Stomach (tissue), 4 donors: ENCODE measurements at regions not wholly inside any gene's neighbourhood (a gene's known extent, or its start where the extent isn't known, plus 50 kb on each side); places are given as distances from the start of the nearest gene placed in this dataset.

Experiments used
- CTCF ChIP-seq, 7 experiments: fragments of 450-650 bp in 4 of 7; fragments of 200-600 bp in 3 of 7; sonication (generic) in 3 of 7; IDR thresholded peaks; one replicate each; pipeline ENCODE4 v1.5.1; 2016 to 2019; ENCODE audit warnings: antibody characterized with exemption in 7 of 7, control low read depth in 2 of 7, mild to moderate bottlenecking in 1 of 7
- POLR2A ChIP-seq, 4 donors: fragments of 450-650 bp; IDR thresholded peaks; one replicate each; pipeline ENCODE4 v1.6.1; 2016; ENCODE audit warnings: antibody characterized with exemption in 4 of 4, control low read depth in 2 of 4, mild to moderate bottlenecking in 1 of 4, moderate library complexity in 1 of 4

GRCh38 chr2:150983314-150983897, 278.3 kb downstream of the RBM43 start:
- TF ChIP-seq CTCF (IDR thresholded peaks at IDR 0.05) = no peak
- TF ChIP-seq POLR2A (IDR thresholded peaks at IDR 0.05) = no peak
